ENCODE measurements at regions not wholly inside any gene's neighbourhood (a gene's known extent, or its start where the extent isn't known, plus 50 kb on each side); places are given as distances from the start of the nearest gene placed in this dataset.

DNA sequence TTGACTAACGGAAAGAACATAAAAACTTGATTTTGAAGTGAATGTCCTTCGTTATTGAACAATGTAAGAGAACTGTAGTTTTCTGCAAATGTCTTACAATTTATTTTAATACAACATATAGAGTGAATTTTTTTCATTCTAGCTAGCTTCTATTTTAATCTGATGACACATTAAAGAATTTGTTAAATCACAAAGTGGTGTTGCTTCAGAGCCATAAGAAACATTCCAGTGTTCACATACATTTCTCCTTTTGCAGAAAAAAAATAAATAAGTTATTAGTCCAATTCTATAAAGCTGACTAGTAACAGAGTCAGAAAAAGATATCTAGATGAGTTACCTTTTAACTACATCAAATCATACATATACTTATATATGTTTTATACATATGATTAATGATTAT lies 914.3 kb upstream of the SLC39A10 start:
- Histone ChIP-seq H3K36me3 (no peaks in the 10 kb centered on the region), H3K4me3 (no peak overlapping the region), H3K27ac (no peak overlapping the region), H3K9me3 (ENCODE audit: low read depth) (no peaks in the 10 kb centered on the region), H3K4me1 (ENCODE audit: low read depth) (no peaks in the 10 kb centered on the region), H3K27me3 (no peaks in the 10 kb centered on the region)
- DNase-seq (ENCODE audit: low read depth in 1 of 2, low spot score in 1 of 2): no peak
- no peak for TF ChIP-seq CTCF (IDR thresholded peaks at IDR 0.05; ENCODE audit: low read depth, low read length)

DNA sequence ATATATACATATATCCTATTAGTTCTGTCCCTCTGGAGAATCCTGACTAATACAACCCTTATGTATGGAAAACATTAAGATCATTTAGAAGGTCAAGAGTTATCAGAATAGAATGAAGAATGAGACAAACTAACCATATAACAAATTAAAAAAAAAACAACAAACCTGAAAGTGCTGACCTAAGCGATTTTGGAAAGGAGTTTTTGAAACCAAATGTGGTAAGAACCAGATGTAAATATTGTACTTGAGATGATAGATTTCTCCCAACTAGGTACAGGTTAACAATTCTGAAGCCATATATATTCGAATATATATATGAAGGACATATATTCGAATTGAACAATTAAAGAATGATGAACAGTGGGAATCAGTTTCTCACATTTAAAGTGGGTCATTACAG lies 917.8 kb upstream of the SLC39A10 start:
- Histone ChIP-seq H3K9me3 (ENCODE audit: low read depth) (no peaks in the 10 kb centered on the region), H3K4me1 (ENCODE audit: low read depth) (no peaks in the 10 kb centered on the region), H3K4me3 (no peak overlapping the region), H3K36me3 (no peaks in the 10 kb centered on the region), H3K27ac (no peak overlapping the region), H3K27me3 (no peaks in the 10 kb centered on the region)
- no peak for DNase-seq (ENCODE audit: low read depth in 1 of 2, low spot score in 1 of 2)
- no peak for TF ChIP-seq CTCF (IDR thresholded peaks at IDR 0.05; ENCODE audit: low read depth, low read length)

DNA sequence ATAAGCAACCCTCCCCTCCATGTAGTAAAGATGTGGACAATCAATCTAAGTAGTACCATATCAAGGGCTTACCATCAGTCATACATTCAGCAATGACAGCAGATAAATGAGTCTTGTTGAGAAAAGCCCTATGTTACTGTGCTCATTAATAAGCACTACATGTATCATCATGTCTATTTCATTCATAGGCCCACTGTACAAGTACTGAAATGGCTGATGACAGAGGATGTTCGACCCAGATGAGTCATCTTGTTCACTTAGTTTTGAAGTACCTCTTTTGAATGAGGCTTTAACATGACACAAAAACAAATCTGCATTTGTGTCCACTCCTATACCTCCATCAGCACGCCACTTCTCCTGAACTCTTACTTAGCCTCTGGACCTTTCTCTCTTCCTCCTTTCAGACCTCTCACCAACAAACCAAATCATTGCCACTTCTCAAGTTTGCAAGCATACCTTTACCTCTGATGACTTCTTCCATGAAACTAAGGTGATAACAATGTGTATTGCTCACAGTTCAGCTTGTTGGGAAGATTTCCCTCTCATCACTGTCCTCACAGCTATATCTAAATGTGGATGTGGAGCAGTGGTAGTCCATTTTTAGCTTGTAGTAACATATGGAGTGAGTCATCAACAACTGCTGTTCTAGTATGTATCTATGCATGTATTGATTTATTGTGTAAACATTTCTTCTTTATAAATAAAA lies 921.0 kb upstream of the SLC39A10 start:
- no peaks in the 10 kb centered on the region for H3K27me3 ChIP-seq
- no peak overlapping the region for H3K4me3 ChIP-seq
- no peak for TF ChIP-seq CTCF (IDR thresholded peaks at IDR 0.05; ENCODE audit: low read depth, low read length)
- no peaks in the 10 kb centered on the region for H3K4me1 ChIP-seq (ENCODE audit: low read depth)
- no peak for DNase-seq (ENCODE audit: low read depth in 1 of 2, low spot score in 1 of 2)
- H3K27ac ChIP-seq: no peak overlapping the region
- H3K9me3 ChIP-seq (ENCODE audit: low read depth): no peaks in the 10 kb centered on the region
- no peaks in the 10 kb centered on the region for H3K36me3 ChIP-seq

DNA sequence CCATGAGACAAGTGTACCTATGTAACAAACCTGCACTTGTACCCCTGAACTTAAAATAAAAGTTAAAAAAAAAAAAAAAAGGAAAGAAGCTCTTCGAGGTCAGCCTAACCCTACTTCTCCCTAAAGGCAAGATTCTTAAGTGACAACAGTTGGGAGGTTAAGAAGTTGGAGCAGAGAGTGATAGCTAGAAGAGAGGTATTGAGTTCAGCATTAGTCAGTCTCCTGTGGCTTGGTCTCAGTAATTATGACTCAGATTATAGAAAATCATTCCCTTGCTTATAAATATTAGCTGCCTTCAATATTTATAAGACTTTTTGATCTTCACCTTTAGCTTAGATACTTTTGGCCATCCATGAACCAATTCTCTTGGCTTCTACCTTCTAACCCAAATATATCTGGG lies 926.8 kb upstream of the SLC39A10 start:
- H3K4me3 ChIP-seq: no peak overlapping the region
- H3K4me1 ChIP-seq (ENCODE audit: low read depth): no peaks in the 10 kb centered on the region
- H3K27me3 ChIP-seq: no peaks in the 10 kb centered on the region
- no peak for DNase-seq (ENCODE audit: low read depth in 1 of 2, low spot score in 1 of 2)
- H3K27ac ChIP-seq: no peak overlapping the region
- no peak for TF ChIP-seq CTCF (IDR thresholded peaks at IDR 0.05; ENCODE audit: low read depth, low read length)
- no peaks in the 10 kb centered on the region for H3K36me3 ChIP-seq
- H3K9me3 ChIP-seq (ENCODE audit: low read depth): no peaks in the 10 kb centered on the region

DNA sequence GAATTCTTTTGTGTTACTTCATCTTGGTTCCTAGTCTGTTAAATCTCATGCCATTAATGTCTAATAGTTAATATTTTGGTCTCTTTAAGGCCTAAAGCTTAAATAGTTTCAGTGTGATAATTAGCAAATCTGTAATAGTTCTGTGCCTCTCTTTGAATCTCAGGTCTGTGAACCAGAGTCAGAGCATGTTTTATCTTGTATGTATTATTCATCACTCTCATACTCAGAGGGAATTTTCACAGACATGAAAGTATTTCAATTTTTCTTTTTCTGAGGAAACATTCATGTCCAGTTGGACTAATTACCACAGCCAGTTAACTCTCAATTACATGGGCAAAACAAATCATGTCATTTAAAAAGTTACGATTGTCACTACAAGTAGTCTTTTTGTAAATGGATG lies 931.9 kb upstream of the SLC39A10 start:
- H3K4me1 ChIP-seq (ENCODE audit: low read depth): no peaks in the 10 kb centered on the region
- H3K9me3 ChIP-seq (ENCODE audit: low read depth): no peaks in the 10 kb centered on the region
- no peak overlapping the region for H3K27ac ChIP-seq
- H3K4me3 ChIP-seq: no peak overlapping the region
- TF ChIP-seq CTCF (IDR thresholded peaks at IDR 0.05; ENCODE audit: low read depth, low read length): no peak
- no peaks in the 10 kb centered on the region for H3K36me3 ChIP-seq
- DNase-seq (ENCODE audit: low read depth in 1 of 2, low spot score in 1 of 2): no peak
- H3K27me3 ChIP-seq: no peaks in the 10 kb centered on the region
